ENCODE measurements at regions not wholly inside any gene's neighbourhood (a gene's known extent, or its start where the extent isn't known, plus 50 kb on each side); places are given as distances from the start of the nearest gene placed in this dataset.

DNA sequence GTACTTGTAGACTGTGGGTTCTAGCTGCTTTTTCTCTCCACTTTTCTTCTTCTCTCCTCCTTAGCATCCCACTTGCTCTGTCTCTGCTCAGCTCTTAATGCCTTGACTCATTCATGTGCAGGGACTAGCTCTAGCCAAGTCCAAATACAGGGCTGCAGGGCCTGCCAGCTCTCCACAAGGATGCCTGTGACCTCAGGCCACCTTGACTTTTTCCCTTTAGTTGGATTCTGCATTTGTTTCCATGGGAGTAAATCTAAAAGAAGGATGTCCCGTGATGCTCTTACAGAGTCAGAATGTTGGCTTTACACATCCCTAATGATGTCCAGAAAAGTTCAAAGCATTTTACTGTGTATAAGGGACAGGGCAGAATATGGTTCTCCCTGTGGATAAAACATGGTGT lies 101.8 kb upstream of the PREP start (continued):
- TF ChIP-seq, protein P1, sequence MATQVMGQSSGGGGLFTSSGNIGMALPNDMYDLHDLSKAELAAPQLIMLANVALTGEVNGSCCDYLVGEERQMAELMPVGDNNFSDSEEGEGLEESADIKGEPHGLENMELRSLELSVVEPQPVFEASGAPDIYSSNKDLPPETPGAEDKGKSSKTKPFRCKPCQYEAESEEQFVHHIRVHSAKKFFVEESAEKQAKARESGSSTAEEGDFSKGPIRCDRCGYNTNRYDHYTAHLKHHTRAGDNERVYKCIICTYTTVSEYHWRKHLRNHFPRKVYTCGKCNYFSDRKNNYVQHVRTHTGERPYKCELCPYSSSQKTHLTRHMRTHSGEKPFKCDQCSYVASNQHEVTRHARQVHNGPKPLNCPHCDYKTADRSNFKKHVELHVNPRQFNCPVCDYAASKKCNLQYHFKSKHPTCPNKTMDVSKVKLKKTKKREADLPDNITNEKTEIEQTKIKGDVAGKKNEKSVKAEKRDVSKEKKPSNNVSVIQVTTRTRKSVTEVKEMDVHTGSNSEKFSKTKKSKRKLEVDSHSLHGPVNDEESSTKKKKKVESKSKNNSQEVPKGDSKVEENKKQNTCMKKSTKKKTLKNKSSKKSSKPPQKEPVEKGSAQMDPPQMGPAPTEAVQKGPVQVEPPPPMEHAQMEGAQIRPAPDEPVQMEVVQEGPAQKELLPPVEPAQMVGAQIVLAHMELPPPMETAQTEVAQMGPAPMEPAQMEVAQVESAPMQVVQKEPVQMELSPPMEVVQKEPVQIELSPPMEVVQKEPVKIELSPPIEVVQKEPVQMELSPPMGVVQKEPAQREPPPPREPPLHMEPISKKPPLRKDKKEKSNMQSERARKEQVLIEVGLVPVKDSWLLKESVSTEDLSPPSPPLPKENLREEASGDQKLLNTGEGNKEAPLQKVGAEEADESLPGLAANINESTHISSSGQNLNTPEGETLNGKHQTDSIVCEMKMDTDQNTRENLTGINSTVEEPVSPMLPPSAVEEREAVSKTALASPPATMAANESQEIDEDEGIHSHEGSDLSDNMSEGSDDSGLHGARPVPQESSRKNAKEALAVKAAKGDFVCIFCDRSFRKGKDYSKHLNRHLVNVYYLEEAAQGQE (IDR thresholded peaks at IDR 0.05; ENCODE audit: unreplicated experiment), result no peak
- no peak for TF ChIP-seq ZNF114 (CRISPR knock-in tag; IDR thresholded peaks at IDR 0.05)

DNA sequence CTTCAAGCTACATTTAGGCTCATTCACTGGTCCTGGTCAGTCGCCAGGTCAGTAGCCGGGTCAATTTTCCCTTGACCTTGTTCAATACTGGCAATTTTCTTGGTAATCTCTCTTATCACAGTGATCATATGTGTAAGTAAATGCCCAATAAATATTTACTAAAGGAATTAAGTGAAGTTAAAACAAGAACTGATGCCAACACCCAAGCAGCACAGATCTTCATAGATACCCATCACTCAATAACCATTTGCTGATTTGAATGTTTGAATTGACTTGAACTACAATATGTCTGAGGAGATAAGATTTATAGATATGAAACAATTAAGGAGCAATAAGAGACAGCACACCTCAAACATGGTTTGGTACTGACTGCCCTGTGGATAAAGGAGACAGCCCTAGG lies 100.8 kb upstream of the PREP start:
- no peaks in the 10 kb centered on the region for H3K27me3 Mint-ChIP-seq (ENCODE audit: insufficient read depth, low read depth, poor library complexity)
- H3K27ac Mint-ChIP-seq, result no peak overlapping the region
- H3K36me3 Mint-ChIP-seq (ENCODE audit: low read depth), result no peaks in the 10 kb centered on the region
- Histone ChIP-seq H3K36me3 (ENCODE audit: insufficient read depth) (no peaks in the 10 kb centered on the region), H3K4me2 (no peak overlapping the region), H4K20me1 (replicated peaks; ENCODE audit: insufficient read depth) (no peaks in the 10 kb centered on the region), H3K27ac (ENCODE audit: low read depth) (no peak overlapping the region), H2AFZ (no peak overlapping the region), H3F3A (replicated peaks; ENCODE audit: low read depth) (no peaks in the 10 kb centered on the region), H3K79me2 (replicated peaks; ENCODE audit: insufficient read depth) (no peaks in the 10 kb centered on the region), H3K4me1 (ENCODE audit: insufficient read depth) (no peaks in the 10 kb centered on the region), H3K27me3 (ENCODE audit: insufficient read depth) (no peaks in the 10 kb centered on the region), H3K4me3 (no peak overlapping the region), H3K9me2 (ENCODE audit: insufficient read depth) (peaks cover 3% of the 10 kb centered on the region)
- no peak for ATAC-seq
- no peaks in the 10 kb centered on the region for H3K9me3 Mint-ChIP-seq
- DNase-seq (ENCODE audit: low spot score), result no peak
- no peak overlapping the region for H3K4me3 Mint-ChIP-seq
- H3K4me1 Mint-ChIP-seq, result no peaks in the 10 kb centered on the region; the same call in 2 of the 3 replicates
- no peak for TF ChIP-seq STAT1 (IDR thresholded peaks at IDR 0.05; ENCODE audit: unreplicated experiment)
- TF ChIP-seq, protein P2, sequence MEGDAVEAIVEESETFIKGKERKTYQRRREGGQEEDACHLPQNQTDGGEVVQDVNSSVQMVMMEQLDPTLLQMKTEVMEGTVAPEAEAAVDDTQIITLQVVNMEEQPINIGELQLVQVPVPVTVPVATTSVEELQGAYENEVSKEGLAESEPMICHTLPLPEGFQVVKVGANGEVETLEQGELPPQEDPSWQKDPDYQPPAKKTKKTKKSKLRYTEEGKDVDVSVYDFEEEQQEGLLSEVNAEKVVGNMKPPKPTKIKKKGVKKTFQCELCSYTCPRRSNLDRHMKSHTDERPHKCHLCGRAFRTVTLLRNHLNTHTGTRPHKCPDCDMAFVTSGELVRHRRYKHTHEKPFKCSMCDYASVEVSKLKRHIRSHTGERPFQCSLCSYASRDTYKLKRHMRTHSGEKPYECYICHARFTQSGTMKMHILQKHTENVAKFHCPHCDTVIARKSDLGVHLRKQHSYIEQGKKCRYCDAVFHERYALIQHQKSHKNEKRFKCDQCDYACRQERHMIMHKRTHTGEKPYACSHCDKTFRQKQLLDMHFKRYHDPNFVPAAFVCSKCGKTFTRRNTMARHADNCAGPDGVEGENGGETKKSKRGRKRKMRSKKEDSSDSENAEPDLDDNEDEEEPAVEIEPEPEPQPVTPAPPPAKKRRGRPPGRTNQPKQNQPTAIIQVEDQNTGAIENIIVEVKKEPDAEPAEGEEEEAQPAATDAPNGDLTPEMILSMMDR (conservative IDR thresholded peaks at IDR 0.05; ENCODE audit: low read depth in 2 of 2), result no peak
- no peak for TF ChIP-seq CREB1 (CRISPR knock-in tag; IDR thresholded peaks at IDR 0.05; ENCODE audit: low read depth)
- no peak for TF ChIP-seq NANOG (IDR thresholded peaks at IDR 0.05; ENCODE audit: borderline replicate concordance)
- TF ChIP-seq ZNF331 (CRISPR knock-in tag; IDR thresholded peaks at IDR 0.05; ENCODE audit: low read depth), result no peak
- TF ChIP-seq POLR2AphosphoS5 (IDR thresholded peaks at IDR 0.05; ENCODE audit: low read depth), result no peak
- no peak for TF ChIP-seq JUNB (IDR thresholded peaks at IDR 0.05; ENCODE audit: unreplicated experiment)
- TF ChIP-seq, protein P1 (IDR thresholded peaks at IDR 0.05; ENCODE audit: unreplicated experiment), result no peak
- TF ChIP-seq, protein P3, sequence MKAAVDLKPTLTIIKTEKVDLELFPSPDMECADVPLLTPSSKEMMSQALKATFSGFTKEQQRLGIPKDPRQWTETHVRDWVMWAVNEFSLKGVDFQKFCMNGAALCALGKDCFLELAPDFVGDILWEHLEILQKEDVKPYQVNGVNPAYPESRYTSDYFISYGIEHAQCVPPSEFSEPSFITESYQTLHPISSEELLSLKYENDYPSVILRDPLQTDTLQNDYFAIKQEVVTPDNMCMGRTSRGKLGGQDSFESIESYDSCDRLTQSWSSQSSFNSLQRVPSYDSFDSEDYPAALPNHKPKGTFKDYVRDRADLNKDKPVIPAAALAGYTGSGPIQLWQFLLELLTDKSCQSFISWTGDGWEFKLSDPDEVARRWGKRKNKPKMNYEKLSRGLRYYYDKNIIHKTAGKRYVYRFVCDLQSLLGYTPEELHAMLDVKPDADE (IDR thresholded peaks at IDR 0.05), result no peak
- TF ChIP-seq EZH2 (IDR thresholded peaks at IDR 0.05; ENCODE audit: low read depth, unreplicated experiment), result no peak
